Neutrophil (primary cell): ENCODE measurements at regions not wholly inside any gene's neighbourhood (a gene's known extent, or its start where the extent isn't known, plus 50 kb on each side); places are given as distances from the start of the nearest gene placed in this dataset.

Experiments used
- H3K27ac ChIP-seq: fragments of 200-600 bp; sonication (generic); 2 replicates; pipeline ENCODE4 v1.5.1; 2016; ENCODE audit warnings: mild to moderate bottlenecking, moderate library complexity
- H3K27me3 ChIP-seq: fragments of 200-600 bp; sonication (generic); 2 replicates; pipeline ENCODE4 v1.6.0; 2016; ENCODE audit warnings: mild to moderate bottlenecking
- H3K36me3 ChIP-seq: fragments of 200-600 bp; sonication (generic); 2 replicates; pipeline ENCODE4 v1.5.1; 2017
- H3K4me1 ChIP-seq, 2 experiments: fragments of 200-600 bp in 1 of 2; sonication (generic) in 1 of 2; 1 replicate in 1 of 2; 2 replicates in 1 of 2; pipeline versions ENCODE4 v1.5.1 to v1.6.1; 2013 to 2016; ENCODE audit warnings: low read depth in 1 of 2, low read length in 1 of 2, mild to moderate bottlenecking in 1 of 2, moderate library complexity in 1 of 2; ENCODE audit not compliant: control insufficient read depth in 1 of 2, insufficient read depth in 1 of 2
- H3K4me3 ChIP-seq, 2 experiments: fragments of 200-600 bp in 1 of 2; sonication (generic) in 1 of 2; 1 replicate in 1 of 2; 2 replicates in 1 of 2; pipeline ENCODE4 v1.5.1; 2013 to 2016; ENCODE audit warnings: low read depth in 1 of 2, low read length in 1 of 2, mild to moderate bottlenecking in 1 of 2, moderate library complexity in 1 of 2
- H3K9me3 ChIP-seq: fragments of 200-600 bp; sonication (generic); 2 replicates; pipeline ENCODE4 v1.5.1; 2016
- CTCF ChIP-seq: fragments of 200-600 bp; sonication (generic); IDR thresholded peaks from 2 replicates; pipeline ENCODE4 v1.5.1; 2016; ENCODE audit warnings: antibody characterized with exemption

DNA sequence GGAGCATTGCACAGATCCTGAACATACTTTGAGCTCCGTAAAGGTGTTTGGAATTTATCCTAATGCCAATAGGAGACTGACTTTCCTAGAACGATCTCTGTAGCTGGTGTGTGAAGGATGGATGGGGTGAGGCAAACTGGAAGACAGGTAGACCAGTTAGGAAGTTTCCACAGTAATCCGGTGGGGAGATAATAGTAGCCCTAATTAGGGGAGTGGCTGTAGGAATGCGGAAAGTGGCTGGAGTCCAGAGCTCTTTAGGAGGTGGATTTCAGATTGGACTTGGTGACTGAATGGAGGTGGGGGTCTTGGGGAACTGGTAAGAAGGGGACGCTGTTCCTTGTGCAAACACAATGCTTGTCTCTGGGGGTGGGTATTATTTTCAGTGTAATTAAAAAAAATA lies 146.3 kb downstream of the SOX4 start:
- no peaks in the 10 kb centered on the region for H3K4me1 ChIP-seq
- no peaks in the 10 kb centered on the region for H3K36me3 ChIP-seq
- H3K9me3 ChIP-seq, result no peaks in the 10 kb centered on the region
- no peak overlapping the region for H3K27ac ChIP-seq
- H3K27me3 ChIP-seq, result no peaks in the 10 kb centered on the region
- no peak for TF ChIP-seq CTCF
- no peak overlapping the region for H3K4me3 ChIP-seq

GRCh38 chr6:21740376-21741124 lies 147.0 kb downstream of the SOX4 start:
- Histone ChIP-seq H3K4me3 (no peak overlapping the region), H3K27me3 (no peaks in the 10 kb centered on the region), H3K36me3 (no peaks in the 10 kb centered on the region), H3K4me1 (no peaks in the 10 kb centered on the region), H3K9me3 (no peaks in the 10 kb centered on the region), H3K27ac (no peak overlapping the region)
- no peak for TF ChIP-seq CTCF

DNA sequence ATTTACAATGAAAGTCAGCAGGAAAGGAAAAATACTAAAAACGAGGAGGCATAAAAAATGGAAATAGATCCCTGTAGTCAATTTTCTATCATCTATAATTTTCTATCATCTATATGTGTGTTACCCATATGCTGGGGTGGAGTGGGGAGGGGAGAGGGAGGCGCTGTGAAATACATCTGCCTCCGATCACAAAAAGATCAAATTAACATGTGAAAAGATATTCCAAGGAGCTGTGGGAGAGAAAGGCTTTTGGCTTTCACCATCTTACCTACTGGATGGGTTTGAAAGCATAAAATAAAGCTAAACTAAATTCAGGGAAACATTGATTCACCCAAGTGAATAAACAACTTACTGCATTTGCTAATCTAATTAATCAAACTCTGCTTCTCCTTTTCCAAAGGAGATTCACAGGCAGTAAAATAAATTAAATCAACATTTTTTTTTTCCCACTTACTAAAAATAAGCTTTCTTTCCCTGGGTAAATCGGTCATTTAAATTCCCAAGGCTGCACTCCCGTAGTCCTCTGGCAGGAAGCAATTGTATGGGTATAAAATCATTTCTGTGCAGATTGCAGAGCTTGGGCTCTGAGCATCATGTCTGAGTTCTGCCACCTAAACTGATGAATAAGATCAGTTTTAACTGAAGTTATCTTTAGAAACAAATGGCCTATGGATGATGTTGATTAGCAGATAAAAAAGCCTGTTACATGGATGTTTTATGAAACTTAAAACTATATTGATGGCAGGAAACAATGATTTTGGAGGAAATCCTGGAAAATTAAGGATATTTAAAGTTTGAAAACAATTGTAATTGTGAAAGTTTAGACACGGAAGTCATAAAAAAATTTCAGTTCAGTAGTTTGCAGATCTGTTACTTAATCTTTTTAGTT lies 147.9 kb downstream of the SOX4 start:
- Histone ChIP-seq H3K4me1 (no peaks in the 10 kb centered on the region), H3K4me3 (no peak overlapping the region), H3K27ac (no peak overlapping the region), H3K36me3 (no peaks in the 10 kb centered on the region), H3K9me3 (no peaks in the 10 kb centered on the region), H3K27me3 (no peaks in the 10 kb centered on the region)
- TF ChIP-seq CTCF, result no peak

- Histone ChIP-seq H3K27ac (no peak overlapping the region), H3K9me3 (no peaks in the 10 kb centered on the region), H3K4me3 (no peak overlapping the region), H3K4me1 (no peaks in the 10 kb centered on the region), H3K36me3 (no peaks in the 10 kb centered on the region), H3K27me3 (no peaks in the 10 kb centered on the region)
- TF ChIP-seq CTCF, result no peak
Measured at GRCh38 chr6:21742238-21742660, 148.7 kb downstream of the SOX4 start.

DNA sequence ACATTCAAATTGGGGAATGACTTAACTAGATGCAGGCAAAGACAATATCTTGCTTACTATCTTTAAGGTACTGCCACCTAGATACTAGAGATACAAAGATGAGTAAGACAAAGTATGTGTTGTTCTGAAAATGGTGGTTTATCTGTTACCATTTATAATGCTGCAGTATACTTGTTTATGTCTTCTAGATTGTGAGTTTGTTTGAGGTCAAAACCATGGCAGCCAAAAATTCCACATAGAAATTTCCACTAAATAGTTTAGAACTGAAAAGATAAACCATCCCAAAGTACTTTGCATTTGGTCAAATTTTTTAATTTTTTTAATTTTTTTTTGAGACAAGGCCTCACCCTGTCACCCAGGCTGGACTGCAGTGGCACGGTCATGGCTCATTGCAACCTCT lies 150.8 kb downstream of the SOX4 start:
- no peaks in the 10 kb centered on the region for H3K27me3 ChIP-seq
- H3K9me3 ChIP-seq, result no peaks in the 10 kb centered on the region
- H3K4me1 ChIP-seq, result no peaks in the 10 kb centered on the region
- H3K36me3 ChIP-seq, result no peaks in the 10 kb centered on the region
- no peak for TF ChIP-seq CTCF
- H3K4me3 ChIP-seq, result no peak overlapping the region
- H3K27ac ChIP-seq, result no peak overlapping the region
